Endometrial microvascular endothelial cells (primary cell): ENCODE measurements at regions not wholly inside any gene's neighbourhood (a gene's known extent, or its start where the extent isn't known, plus 50 kb on each side); places are given as distances from the start of the nearest gene placed in this dataset.

Experiments used
- in situ Hi-C: cut with HindIII; loops from 2 replicates; pipeline ENCODE4 v1.10.0; 2017; ENCODE audit warnings: low sequenced_read_pairs, low pct_unique_long_range_greater_than_20kb; ENCODE audit errors: inconsistent ontology term

DNA sequence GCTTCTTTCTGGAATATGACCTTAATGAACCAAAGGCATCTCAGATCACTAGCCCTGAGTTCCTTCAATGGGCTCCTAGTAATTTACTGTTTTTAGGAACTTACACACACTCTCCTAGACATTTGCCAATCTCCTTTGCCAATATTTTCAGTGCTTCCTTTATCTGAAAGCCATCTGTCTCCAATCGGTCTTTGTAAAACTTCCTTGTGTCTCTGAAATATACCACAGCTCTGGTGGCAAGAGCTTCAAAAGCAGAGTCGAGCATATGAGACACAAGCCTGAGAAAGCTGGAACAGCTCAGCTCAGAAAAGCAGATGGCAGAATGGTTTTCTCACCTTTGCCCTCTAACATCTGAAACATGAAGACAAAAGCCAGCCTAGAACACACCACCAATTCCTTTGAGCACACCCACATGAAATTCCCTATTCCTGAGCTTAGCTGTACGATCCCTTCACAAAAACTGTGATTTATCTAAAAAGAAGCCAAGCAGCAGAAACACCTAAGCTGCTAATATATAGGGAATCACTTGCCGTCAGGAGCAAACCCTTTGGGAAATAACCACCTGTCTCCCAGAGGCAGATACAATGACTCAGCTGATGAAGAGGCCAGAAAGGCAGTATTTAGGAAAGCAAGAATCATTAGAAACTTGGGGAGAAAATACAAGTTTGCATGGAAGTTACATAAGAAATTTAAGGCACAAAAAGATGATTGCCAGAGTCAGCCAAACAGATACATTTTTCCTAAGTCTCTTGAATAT lies 70.2 kb upstream of the ANK3 start:
- in situ Hi-C loops: no loop called here

DNA sequence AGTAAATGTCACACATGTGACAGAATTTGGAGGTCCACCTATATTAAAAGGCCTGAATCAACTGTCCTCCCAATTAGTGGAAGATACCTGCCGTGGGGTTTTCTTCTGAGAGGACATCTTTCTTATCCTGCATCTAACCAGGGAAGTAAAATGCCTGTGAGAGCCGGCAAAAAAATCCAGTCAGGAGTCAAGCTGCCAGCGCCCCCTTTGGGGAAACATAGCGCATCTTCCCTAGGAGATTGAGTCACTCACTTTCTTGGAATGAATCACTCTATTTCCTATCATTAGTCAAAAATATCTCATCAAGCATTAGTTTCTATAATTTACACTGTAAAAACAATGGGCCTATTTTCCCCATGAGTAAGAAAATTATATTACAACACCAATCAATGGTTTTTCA lies 66.4 kb upstream of the ANK3 start:
- in situ Hi-C loops: no loop called here

DNA sequence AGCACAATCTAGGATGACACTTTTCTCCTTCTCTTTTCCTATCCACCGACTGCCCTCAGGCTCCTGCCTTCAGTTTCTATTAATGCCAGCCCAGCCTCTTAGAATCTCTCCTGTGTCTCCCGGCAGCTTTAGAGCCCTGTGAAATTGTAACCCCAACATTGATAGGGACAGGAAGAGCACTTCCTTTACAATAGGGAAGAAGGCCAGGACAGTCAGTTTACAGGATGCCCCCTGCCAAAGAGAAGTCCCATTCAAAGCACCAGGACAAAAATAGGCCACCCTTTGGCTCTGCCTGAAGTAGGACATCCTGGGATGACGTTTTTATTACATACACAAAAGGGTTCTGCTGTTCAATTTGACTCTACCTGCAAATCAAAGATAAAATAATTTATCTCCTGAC lies 64.7 kb upstream of the ANK3 start:
- in situ Hi-C loops: no loop called here

DNA sequence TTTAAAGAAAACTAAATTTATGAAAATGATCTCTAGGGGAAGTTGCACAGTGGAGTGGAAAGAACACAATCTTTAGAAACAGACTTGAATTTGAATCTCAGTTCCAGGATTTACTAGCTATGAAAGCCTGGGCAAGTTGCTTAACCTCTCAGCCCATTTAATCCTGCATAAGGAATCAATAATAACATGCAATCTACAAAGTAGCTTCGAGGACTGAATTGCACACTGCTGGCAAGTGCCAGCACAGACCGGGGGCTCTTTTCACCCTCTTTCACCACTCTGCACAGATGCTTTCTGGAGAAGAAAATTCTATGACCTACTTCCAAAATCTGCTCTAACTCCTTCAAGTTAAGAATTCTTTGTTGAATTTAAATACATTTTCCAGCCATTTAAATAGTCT lies 63.4 kb upstream of the ANK3 start:
- in situ Hi-C loops: no loop called here

DNA sequence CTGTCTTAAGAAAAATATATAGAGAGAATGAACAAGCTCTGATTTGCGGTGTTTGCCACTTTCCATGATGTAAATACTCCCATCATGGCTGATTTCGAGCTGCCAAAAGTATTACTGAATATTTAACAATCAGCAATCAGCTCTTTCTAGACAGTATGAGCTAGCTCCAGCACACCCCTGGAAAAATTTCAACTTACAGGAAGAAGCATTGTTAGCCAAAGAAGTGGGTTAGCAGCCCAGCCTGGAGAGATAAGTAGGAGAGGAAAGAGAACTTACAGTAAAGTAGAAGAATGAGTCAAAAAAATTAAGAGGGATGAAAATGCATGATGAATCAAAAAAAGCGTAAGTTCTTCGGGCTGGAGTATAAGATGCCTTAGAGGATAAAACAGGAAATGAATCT lies 60.6 kb upstream of the ANK3 start:
- in situ Hi-C loops: no loop called here

DNA sequence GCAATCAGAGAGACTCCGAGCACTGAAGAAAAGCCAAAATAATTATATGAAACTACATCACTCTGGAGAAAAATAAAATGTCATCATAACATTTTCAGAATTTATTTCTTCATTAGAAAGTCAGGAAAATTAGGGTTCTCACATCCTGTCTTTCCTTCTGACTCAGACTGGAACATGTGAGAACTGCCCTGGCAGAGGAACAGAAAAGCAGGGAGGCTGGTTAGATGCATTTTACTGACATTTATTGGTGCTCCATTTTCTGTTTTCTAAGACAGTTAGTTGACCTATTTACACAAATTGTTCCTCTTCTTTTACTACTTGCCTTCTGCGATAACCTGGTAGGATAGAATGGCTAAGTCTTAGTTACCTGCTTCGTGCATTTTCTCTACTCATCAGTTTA lies 58.6 kb upstream of the ANK3 start:
- in situ Hi-C loops: loop anchor here (25.0 kb wide), 1 partner anchor 336 kb away; no protein-coding TSS in a partner anchor

DNA sequence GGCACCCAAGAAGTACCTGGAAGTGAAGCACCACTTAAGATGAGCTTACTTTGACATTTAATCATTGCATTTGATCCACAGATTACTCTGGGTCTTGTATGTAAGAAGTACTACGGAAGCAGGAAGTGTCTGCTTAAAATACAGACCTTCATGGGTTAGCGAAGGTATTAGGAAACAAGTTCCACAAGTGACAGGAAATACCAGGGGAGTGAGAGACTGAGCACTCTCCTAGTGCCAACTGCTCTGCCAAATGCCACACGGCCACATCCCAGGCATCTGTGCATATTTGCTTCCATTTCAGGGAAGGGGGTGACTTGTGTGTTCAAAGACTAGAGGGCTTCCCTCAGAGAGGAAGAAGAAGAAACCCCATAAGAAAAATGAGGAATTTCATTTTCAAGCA lies 57.2 kb upstream of the ANK3 start:
- in situ Hi-C loops: loop anchor here (25.0 kb wide), 1 partner anchor 335 kb away; no protein-coding TSS in a partner anchor

DNA sequence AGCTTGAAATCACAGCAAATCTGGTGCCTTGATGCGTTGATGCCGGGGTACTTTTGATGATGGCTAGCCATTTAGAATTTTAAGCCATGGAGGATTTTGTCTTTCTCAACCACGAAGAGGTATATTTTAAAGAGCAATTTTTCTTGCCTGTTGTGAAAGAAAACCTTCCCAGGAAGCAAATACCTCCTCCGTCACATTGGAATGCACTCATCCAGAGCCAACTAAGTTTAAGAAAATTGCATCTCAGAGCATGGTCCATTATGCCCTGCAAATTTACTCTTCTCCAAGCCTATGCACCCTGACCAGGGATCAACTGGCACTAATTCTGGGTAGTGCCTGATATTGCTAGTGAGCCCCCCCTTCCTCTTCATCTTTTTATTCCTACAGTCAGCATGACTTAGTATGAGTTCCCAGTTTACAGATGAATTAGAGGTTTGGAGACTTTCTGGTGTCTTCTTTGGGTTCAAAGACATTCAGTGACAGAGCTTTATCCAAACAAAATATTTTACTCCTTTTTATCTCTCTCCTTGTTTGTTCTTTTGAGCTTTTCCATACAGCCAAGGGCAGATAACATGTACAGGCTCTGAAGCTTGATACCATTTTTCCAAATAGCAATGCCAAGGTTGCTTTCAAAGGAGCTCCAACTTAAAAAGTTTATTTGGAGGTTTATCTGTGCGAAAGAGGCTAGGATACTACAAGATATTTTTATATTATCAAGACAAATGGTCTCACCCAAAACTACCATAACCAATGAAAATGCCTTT lies 56.6 kb upstream of the ANK3 start:
- in situ Hi-C loops: loop anchor here (25.0 kb wide), 1 partner anchor 334 kb away; no protein-coding TSS in a partner anchor

DNA sequence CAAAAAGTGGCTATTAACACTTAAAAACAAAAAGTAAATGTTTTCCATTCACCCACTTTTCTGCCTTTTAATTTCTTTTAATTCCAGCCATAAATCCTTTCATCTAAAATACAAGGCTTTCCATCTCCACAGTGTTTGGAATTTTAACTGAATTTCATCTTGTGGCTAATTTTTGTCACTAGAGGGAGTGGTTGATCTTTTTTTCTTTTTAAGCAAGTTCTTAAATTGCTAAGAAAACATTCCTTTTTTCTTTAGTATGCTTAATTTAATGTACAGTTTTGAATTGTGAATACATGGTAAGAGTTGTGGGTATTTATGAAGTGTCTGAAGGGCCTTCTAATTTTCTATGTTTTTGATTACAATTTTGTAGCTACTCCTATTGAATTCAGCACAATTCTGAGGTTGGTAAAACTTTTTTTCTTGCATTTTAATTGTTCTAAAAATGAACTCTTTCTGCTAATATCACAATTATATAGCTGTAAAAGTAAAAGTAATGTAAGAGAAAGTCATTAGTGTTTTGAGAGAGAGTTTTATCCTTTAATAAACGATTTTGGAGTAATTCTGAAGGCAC lies 54.9 kb upstream of the ANK3 start:
- in situ Hi-C loops: loop anchor here (25.0 kb wide), 1 partner anchor 332 kb away; no protein-coding TSS in a partner anchor

DNA sequence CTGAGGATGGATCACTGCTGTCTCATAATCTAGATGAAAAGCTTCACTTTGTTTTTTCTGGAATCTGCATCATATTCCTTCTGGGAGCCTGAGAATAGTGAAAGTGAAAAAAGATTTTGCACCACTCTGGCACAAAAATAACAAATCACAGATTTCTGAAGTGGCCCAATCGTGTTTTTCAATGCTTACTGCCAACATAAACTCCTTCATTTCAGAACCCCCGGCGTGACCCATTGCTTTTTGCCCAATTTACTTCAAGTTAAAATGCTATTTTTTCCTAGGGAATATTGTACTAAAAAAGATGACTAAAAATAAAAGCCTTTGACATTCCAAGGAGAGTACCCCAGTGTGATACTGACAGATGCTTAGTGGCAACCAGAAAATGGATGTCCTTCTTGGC lies 53.7 kb upstream of the ANK3 start:
- in situ Hi-C loops: loop anchor here (25.0 kb wide), 1 partner anchor 331 kb away; no protein-coding TSS in a partner anchor

DNA sequence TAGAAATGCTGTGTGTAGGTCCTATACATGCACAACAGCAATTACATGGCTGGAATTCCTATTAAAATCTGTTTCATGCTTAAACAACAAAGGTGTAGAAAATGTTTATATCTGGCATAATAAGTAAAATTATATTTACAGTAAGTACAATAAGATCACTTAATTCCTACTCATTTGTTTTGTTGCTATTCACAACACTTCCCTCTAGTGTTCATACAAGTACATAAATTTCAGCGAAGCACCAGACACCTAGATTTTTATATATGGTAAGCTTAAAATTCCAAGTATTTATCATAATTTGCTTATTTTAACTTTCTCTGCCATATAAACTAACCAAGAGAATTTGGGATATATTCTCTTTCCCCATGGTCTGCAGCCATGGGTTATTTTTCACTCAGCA lies 51.8 kb upstream of the ANK3 start:
- in situ Hi-C loops: loop anchor here (25.0 kb wide), 1 partner anchor 329 kb away; no protein-coding TSS in a partner anchor

DNA sequence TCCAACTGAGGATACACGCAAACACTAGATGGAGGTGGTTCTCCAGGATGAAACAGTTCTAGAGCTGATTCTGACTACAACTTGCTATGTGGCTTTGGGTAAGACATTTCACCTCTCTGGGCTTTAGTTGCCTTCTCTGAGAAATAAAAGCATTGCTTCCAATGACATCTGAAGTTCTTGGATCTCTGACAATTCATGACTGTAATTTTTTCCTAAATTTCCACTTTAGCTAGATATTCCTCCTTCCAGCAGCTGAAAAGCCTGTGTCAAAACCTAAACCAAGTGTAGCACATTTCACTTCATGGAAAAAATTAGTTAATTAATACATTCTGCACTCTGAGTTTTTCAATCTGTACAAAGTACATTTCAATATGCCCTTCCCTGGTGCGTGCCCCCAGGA lies 50.0 kb upstream of the ANK3 start:
- in situ Hi-C loops: loop anchor here (25.0 kb wide), 1 partner anchor 327 kb away; no protein-coding TSS in a partner anchor
